Epithelial cell of prostate (primary cell): ENCODE measurements at regions not wholly inside any gene's neighbourhood (a gene's known extent, or its start where the extent isn't known, plus 50 kb on each side); places are given as distances from the start of the nearest gene placed in this dataset.
"Not testable (repeated sequence)": the region's sequence is repeated elsewhere in the genome, so short reads cannot be mapped to it uniquely, and the experiment has no call there.

Source experiments
- DNase-seq: peaks from one replicate; pipeline ENCODE4 v3.0.0-alpha.2; 2011; ENCODE audit warnings: low read depth, low spot score
- H3K27ac ChIP-seq: fragments of 450-650 bp; 2 replicates; pipeline ENCODE4 v1.5.1; 2017; ENCODE audit warnings: mild to moderate bottlenecking

DNA sequence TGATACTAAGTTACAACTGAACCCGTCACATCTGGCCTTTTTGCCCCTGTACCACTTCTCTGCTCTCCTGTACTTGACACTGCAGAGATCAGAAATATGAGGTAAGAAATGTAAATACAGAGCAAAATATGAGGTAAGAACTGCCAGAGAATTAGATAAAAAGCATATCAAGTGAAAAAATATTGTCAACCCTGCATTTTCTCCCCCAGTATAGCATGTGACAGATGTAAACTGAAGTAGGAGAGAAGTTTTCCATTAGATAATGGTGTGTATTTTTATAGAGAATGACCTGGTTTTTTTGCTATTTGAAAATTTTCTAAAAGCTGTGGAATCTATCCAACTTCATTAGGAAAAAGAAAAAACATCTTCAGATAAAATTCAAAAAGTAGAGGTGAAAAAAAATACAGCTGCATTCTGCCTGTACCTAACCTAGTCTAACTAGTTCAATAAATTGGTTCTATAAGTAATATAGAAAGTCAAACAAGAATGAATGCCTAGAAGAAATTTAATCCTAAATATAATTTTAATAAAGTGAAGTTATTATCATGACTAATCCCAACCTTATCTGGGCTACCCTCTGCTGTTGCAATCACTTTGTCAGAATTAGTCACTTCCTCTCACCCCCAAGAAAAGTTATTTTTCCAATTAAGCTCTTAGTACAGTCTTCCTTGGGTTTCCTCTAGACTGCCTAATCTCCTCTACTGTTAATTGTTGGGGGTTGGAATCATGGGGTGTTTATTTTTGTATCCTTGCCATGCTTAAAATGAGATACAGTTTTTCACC, 210.0 kb downstream of the RASSF9 start:
- H3K27ac ChIP-seq = peak overlapping the region; percentile 82
- no peak for DNase-seq

DNA sequence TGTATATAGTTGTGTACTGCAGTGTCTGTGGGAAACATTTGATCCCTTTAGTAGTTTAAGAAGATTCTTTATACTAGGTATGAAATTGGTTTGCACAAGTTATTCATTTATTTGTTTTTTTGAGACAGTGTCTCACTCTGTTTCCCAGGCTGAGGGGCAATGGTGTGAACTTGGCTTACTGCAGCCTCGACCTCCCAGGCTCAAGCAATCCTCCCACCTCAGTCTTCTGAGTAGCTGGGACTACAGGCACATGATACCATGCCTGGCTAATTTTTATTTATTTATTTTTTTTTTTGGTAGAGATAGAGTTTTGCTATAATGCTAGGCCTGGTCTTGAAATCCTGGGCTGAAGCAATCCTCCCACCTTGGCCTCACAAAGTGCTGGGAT, 209.4 kb downstream of the RASSF9 start:
- no peak for DNase-seq
- H3K27ac ChIP-seq = peak overlapping the region; percentile 82

GRCh38 chr12:85627584-85627983, 208.6 kb downstream of the RASSF9 start:
- peak overlapping the region; percentile 82 for H3K27ac ChIP-seq
- no peak for DNase-seq

DNA sequence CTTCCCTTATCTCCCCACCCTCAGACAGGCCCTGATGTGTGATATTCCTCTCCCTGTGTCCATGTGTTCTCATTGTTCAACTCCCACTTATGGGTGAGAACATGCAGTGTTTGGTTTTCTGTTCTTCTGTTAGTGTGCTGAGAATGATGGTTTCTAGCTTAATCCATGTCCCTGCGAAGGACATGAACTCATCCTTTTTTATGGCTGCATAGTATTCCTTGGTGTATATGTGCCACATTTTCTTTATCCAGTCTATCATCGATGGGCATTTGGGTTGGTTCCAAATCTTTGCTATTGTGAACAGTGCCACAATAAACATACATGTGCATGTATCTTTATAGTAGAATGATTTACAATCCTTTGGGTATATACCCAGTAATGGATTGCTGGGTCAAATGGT, 207.6 kb downstream of the RASSF9 start:
- not testable (repeated sequence) for H3K27ac ChIP-seq, DNase-seq

DNA sequence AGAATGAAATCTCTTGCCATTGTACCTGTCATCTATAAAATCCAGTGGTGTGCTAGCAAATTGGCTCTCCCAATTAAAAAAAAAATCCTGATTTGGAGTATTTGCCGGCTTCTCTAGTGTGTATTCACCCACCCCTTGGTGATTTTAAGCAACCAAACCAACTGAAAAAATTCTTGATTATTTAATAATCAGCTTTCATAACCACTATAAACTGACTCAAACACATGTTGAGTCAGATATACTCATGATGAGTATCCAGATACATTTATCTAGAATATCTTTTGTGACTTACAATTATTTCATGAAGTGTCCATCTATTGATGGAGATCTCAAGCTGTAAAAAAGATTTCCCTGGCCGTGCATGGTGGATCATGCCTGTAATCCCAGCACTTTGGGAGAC, 205.4 kb downstream of the RASSF9 start:
- DNase-seq = no peak
- no peak overlapping the region for H3K27ac ChIP-seq

- DNase-seq = no peak
These were observed 203.8 kb downstream of the RASSF9 start for GRCh38 chr12:85632390-85632789.

GRCh38 chr12:85633491-85633890, 202.7 kb downstream of the RASSF9 start:
- DNase-seq = no peak
- no peak overlapping the region for H3K27ac ChIP-seq

More at GRCh38 chr12:85632390-85632789, 203.8 kb downstream of the RASSF9 start:
- H3K27ac ChIP-seq = no peak overlapping the region

DNA sequence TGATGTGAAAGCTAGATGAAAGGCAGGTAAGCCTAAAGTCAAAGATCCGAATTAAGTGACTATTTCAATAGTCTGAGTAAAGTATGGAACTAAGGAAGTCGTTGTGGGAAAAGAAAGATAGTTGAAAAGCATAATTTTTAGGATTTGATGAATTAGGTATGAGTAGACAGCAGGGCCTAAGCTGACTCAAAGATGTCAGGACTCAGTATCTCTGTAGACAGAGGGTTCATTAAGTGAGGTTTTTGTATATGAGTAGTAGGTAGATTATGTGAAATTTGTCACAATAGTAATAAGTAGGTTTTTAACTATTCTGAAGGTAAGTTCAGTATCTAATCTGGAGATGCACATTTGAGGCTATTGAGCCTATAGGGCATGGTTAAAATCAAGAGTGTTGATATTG, 196.4 kb downstream of the RASSF9 start:
- no peak overlapping the region for H3K27ac ChIP-seq

GRCh38 chr12:85641796-85642195, 194.4 kb downstream of the RASSF9 start:
- DNase-seq = no peak
- H3K27ac ChIP-seq = no peak overlapping the region

More for the DNA sequence above, 196.4 kb downstream of the RASSF9 start:
- no peak for DNase-seq

GRCh38 chr12:85642288-85642687, 193.9 kb downstream of the RASSF9 start:
- DNase-seq = no peak
- no peak overlapping the region for H3K27ac ChIP-seq

- no peak for DNase-seq
- no peak overlapping the region for H3K27ac ChIP-seq
These were observed 193.4 kb downstream of the RASSF9 start for GRCh38 chr12:85642808-85643207.

DNA sequence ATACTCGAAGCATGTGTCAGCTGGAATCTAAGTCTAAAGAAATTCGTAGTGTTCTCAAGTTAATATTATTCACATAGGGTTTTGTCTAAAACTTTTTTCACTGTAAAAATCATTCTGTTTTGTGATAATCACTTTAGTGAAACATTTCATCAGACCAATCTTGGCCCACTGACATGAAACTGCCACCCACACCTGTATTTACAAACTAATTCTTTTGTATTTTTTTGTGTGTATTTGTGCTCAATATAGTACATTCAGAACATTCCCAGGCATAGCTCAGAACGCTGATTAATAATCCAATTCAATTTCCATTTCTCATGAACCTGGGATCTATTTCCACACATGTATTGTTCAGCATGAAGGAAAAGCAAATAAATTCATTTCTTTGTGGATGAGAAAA, 191.7 kb downstream of the RASSF9 start:
- no peak for DNase-seq
- H3K27ac ChIP-seq = no peak overlapping the region

- no peak for DNase-seq
- H3K27ac ChIP-seq = no peak overlapping the region
These were observed 182.3 kb downstream of the RASSF9 start for GRCh38 chr12:85653731-85654455.

DNA sequence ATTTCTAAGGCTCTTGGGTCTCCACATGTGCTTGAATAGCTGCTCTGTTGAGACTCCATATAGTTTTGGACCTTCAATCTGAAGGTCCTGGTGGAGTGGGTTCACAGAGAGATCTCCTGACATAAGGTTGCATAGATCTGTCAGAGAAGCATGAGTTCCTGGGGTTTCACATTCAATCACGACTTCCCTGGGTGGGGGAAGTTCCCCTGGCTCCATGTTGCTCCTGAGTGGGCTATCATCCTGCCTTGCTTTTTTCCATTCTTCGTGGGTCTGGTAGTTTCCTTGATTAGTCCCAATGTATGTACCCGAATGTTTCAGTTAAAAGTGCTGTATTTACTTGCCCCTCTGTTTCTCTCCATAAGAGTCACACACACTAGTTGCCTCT, 181.8 kb downstream of the RASSF9 start:
- no peak for DNase-seq
- H3K27ac ChIP-seq = no peak overlapping the region

DNA sequence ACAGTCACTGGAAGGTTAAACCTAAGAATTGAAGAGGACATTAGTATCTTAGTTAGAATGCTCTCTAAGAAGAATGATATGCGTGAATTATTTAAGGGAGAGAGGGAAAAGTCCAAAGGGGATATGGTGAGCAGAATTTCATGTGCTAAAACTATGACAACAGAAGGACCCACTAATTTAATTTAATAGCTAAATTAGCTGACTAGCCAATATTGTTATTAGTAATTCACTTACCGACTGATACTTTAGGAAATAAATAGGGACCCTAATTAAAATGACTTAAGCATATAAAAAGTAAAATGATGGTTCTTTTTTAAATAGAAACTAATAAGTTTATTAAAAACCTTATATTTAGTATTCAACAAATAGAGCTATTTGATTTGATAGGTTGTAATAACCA, 179.6 kb downstream of the RASSF9 start:
- DNase-seq = no peak
- H3K27ac ChIP-seq = no peak overlapping the region

GRCh38 chr12:85657251-85657650, 179.0 kb downstream of the RASSF9 start:
- no peak for DNase-seq
- H3K27ac ChIP-seq = no peak overlapping the region

- no peak for DNase-seq
- no peak overlapping the region for H3K27ac ChIP-seq
These were observed 178.2 kb downstream of the RASSF9 start for GRCh38 chr12:85657836-85658630.

DNA sequence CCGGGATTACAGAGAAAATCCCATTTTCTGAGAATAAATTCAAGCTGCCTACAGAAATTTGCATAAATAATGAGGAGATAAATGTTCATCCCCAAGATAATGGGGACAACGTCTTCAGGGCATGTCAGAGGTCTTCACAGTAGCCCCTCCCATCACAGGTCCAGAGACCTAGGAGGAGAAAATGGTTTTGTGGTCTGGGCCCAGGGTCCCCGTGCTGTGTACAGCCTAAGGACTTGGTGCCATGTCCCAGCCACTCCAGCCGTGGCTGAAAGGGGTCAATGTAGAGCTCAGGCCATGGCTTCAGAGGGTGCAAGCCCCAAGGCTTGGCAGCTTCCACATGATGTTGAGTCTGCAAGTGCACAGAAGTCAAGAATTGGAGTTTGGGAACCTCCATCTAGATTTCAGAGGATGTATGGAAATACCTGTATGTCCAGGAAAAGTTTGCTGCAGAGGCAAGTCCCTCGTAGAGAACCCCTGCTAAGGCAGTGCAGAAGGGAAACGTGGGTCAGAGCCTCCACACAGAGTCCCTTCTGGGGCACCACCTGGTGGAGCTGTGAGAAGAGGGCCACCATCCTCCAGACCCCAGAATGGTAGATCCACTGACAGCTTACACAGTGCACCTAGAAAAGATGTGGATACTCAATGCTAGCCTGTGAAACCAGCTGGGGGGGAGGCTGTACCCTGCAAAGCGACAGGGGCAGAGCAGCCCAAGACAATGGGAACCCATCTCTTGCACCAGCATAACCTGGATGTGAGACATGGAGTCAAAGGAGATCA, 176.3 kb downstream of the RASSF9 start:
- no peak overlapping the region for H3K27ac ChIP-seq
- DNase-seq = no peak

DNA sequence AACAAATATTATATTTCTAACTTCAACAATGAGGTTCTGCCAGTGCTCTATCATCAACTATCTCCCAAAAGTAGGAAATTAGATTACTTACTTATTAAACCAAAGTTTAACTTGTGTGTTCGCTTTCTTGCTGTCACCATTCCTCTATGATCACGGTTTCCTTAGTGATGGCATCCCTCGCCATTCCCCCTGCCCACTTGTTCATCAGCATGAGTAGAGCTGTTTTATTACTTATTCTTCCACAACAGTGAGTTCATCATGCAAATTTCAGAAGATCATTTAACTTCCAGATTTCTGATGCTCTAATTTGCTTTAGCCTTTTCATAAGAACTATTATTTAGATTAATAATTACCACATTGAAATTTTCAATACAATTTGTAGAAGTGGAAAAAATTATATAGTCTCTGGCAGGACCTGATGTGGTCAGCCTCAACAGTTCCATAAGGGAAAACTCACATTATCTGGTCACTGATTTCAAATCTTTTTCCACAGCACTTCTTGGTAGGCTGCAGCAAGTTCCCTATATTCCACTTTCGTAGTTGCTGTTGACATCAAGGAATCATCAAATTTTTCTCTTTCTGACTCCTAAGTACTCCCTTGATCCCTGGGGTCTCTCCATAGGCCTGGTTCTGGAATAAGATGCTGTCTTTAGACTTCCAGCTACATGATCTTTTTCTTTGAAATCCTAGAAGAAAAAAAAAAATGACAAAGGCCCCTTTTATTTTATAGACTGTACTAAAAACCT, 174.6 kb downstream of the RASSF9 start:
- no peak for DNase-seq
- no peak overlapping the region for H3K27ac ChIP-seq

- H3K27ac ChIP-seq = no peak overlapping the region
- DNase-seq = no peak
These were observed 174.0 kb downstream of the RASSF9 start for GRCh38 chr12:85662207-85662602.
